Iris pigment epithelial cell (primary cell): ENCODE measurements at regions not wholly inside any gene's neighbourhood (a gene's known extent, or its start where the extent isn't known, plus 50 kb on each side); places are given as distances from the start of the nearest gene placed in this dataset.
"Not testable (repeated sequence)": the region's sequence is repeated elsewhere in the genome, so short reads cannot be mapped to it uniquely, and the experiment has no call there.

Experiments
- DNase-seq: peaks from one replicate; pipeline ENCODE4 v3.0.0-alpha.2; 2011; ENCODE audit warnings: low read depth

DNA sequence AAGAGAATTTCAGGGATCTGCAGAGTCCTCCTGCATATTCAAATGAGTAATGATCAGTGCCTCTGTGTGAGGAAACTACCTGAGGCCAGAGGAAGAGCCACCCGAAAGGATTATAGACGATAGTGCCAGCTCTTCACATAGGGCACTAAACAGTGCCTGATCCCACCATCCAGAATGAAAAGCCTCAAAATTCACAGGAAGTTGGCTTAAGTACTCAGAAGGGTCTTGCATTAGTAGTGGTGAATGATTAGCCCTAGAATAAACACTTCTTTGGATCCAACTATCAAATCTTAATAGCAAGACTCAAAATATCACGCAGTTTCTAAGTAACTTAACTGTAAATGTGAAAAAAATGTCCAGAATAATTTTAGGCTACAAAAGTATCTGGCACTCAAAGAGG, 324.4 kb downstream of the ZNF674 start:
- DNase-seq = no peak

DNA sequence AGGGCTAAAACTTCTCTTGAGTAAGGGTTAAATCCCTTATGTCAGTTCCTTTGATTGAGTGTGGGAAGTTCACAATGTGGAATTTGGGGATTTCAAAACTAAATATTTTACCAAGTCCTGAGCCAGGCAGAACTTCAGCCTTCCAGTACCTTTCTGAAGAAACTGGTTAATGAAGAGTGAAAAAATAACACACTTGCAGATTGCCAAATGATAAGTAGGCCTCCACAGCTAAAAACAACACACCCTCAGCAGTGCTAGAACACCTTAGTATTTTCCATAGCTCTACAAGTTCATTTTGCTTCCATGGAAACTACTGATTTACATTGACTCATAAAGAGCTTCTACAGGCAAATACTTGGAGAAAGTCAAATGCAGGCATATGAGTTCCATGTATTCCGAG, 326.8 kb downstream of the ZNF674 start:
- no peak for DNase-seq

DNA sequence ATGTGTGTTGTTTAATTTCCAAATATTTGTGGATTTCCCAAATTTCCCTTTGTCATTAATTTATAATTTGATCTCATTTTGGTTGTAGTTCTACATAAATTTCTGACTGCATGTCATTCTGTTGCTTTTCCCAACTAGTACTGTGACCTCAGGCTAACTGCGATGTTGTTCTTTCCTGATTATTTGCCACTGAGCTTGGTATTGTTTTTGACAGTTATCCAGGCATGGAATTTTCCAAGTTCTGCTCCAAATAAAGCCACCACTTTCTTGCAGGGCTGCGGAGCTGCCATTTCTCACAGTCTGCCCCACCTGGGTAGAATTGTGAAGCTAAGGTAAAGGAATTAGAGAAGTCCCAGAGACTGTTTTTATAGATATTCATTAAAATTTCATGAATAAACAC, 328.8 kb downstream of the ZNF674 start:
- no peak for DNase-seq

DNA sequence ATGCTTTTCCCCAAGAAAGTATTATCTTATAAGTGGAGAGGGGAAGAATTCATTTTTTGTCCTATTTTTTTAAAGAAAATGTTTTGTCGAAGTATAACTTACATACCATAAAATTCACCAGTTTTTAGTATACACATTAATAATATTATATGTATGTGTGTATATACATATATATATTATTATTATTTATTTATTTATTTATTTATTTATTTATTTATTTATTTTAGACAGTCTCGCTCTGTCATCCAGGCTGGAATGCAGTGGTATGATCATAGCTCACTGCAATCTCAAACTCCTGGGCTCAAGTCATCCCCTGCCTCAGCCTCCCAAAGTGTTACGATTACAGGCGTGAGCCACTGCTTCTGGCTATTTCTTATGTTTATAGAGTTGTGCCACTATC, 334.1 kb downstream of the ZNF674 start:
- DNase-seq = no peak

DNA sequence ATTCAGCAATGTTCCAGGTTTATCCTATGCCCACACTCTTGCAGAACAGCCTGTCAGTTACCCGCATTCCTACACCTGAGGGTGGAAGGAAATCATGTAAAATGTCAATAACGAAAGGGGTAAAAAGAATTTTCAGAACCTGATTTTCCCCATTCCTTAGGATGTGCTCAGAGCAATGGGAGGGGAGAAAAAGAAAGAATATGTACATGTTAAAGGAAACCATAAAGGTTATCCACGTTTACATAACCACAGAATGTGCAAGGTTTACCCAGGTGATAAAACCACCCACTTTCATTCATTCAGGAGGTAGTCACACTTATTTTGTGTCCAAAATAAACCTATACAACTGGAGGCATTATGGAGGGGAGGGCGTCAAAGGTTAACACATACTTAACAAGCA, 335.5 kb downstream of the ZNF674 start:
- DNase-seq = no peak

DNA sequence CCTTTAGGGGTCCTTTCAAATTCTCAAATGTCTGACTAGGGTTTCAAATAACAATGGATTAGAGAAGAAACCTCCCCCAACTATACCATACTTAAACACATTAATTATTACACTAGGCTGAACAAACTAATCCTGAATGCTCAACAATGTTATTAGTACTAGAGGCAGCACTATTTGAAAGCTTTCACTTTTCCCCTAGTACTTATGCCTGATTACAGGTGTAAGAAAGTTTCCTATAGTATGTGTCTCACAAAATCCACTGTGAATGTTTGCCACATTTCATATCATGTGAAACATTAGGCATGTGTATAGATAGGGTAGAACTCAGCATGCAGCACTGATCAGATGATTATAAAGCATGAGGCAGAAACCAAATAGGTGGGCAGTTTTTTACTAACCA, 336.2 kb downstream of the ZNF674 start:
- DNase-seq = no peak

DNA sequence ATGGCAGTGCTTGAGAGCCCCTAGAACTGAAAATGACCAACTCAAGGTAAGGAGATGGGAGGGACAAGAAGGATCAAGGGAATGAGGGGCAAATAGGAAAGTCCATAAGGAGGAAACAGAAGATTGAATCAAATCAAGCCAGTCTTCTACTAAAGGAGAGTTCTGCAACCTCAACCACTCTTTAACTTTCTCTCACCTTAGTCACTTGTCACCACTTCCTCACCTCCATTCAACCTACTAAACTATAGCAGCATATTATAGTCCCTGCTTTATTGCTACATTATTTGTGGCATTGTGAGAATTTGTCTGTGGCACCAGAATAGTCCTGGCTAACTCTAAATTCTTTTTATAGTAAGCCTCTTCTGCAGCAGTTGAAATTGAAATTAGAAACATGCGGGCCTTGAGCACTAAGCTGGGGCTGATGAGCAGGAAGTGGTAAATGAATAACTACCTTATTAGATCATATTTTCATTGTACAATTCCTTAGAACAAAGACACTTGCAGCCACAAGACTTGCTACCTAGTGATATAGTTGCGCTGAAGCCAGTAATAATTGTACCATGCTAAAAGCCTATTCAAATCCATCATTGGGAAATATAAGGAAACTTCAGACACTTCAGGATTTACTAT, 336.9 kb downstream of the ZNF674 start:
- peak; percentile 60 for DNase-seq

DNA sequence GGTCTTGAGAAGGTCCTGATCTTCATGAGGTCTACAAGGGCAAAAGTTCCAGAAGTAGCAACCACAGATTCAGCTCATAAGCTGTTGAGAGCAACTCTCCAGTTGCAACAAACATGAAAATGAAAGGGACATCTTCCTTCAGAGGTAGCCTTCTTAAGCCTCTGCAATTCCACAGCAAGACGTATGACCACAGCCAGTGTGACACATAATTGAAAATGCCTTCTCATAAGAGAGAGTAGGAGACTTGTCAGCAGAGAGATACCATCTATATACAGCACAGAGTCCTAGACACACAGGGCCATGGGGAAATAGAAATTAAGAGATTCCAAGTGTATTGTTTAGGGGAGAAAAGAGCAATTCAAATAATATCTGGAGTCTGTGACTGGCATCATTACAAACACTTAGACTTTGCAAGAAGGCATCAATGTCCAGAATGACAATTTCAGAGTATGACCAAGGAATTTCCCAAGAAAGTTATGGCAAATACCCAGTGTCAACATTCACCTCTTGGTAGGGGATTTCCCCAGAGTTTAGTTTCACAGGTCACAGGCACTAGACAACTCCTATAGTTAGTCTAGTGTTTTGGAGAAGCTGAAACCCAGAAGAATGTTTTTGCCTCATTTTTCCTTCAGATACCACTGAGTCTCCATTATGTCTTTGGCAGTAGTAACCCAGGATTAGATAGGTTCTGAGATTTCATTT, 340.3 kb downstream of the ZNF674 start:
- DNase-seq = peak; percentile 1

DNA sequence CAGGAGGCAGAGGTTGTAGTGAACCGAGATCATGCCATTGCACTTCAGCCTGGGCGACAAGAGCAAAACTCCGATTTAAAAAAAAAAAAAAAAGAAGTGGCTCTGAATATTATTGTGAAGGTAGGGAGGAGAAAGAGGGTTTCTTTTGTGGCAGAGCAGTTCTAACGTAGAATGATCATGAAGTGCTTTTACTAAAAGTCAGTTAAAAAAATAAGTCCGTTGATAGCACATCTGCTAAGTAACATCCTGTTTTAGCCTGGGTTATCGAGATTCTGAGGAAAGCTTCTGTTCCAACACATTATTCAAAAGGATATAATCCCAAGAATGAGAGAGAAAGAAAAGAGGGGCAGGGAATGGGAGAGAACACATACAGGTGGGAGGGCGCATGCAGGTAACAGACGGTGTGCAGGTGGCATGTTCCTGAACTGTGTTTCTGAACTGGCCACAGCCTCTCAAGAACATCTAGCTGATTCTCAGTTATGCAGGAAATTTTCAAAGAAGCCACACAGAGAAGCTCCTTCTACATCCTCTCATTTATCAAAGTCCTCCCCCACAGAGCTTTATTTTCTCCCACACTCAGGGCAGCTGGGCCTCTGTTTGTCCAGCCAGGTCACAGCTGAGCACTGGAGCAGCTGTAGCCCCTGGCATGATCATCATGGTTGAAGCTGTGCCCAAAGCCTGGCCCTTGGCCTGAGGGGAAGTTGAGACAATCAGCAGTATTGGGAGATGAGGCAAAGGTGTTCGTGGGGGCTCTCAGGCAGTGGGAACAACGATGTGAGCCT, 342.3 kb downstream of the ZNF674 start:
- DNase-seq = no peak

DNA sequence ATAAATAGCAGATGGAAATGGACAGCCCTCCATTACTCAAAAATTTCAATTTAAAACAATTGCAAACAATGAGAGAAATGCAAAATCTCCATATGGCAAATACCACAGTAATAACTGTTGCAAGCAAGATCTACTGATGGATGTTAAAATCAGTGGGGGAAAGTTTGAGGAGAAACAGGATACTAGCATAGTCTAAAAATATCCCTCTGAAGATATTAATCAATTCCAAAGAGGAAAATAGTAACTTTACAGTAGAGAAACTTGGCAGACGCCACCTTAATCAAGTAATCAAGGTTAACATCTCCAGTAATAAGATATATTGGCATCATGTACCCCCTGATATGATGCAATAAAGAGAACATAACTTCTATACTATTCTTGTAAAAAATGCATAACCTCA, 344.8 kb downstream of the ZNF674 start:
- DNase-seq = no peak

DNA sequence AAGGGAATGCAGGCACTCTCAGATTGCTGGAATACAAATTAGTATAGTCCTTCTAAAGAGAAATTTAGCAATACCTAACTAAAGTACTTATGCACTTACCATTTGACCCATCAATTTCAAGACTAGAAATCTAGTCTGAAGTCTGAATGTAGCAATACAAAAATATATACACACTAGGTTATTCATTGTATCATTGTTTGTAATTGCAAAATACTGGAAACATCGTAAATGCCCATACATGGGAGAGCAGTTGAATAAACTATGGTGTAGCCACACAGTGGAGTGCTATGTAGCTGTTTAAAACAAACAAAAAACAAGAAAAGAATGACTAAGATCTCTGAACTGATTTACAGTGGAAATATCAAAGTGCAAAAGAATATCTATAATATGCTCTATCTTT, 346.4 kb downstream of the ZNF674 start:
- DNase-seq = peak; percentile 15

DNA sequence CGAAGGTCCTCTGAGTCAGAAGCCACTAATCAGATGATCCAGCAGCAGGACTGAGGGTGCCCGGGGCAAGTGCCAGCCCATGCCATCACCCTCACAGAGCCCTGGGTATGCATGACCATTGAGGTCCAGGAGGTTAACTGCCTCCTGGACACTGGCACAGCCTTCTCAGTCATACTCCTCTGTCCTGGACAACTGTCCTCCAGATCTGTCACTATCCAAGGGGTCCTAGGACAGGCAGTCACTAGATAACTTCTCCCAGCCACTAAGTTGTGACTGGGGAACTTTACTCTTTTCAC, 358.5 kb downstream of the ZNF674 start:
- not testable (repeated sequence) for DNase-seq

DNA sequence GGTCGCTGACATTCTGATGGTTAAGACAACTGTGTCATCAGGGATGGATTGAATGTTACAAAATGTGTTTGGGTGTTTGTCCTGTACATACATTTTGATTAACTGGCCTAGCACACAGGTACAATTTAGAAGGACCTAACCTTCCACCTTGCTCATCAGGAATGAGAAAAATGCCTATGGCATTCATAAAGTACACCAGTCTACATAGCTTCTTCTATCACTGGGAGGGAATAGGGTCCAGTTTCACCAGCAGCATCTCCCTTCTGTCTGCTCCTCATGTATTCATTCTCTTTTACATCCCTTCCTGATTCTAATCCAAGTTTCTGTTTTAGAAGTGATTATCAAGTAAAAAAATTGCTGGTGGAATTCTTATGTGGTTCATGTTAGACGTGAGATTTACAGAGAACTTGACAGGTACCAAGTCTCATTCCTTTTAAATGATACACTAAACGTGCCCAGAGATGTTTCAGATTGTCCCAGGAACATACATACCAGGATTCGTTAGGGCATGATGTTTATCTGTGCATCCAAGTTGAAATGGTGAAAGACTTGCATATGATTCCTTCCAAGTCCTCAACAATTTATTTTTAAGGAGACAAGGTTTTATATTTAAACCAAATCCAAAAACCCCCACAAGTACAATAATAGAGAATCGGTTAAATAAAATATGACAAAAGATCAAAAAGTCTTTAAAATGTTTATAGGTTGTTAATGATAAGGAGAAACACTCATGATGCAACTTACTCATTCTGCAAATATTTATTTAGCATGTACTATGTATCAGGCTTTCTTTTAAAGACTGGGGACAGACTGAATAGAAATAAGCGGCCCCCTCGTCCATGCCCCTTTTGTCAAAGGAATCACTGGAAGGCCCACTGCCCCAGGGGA, 359.1 kb downstream of the ZNF674 start:
- DNase-seq = no peak

DNA sequence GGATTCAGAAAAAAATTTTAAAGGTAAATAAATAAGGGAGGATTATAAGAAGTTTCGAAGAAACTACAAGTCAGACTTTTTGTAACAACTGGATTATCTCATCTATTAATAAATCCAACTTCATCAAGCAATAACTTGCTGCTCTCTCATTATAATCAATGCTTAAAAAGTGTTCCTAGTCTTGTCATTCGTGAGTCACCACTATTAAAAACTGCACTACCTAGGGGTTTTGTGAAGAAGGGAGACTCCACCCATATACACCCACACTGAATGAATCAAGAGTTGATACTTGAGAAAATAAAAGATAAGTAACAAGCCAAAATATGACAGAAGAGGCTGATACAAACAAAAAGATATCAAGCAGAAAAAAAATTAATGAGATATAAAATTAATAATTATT, 360.5 kb downstream of the ZNF674 start:
- peak; percentile 8 for DNase-seq

DNA sequence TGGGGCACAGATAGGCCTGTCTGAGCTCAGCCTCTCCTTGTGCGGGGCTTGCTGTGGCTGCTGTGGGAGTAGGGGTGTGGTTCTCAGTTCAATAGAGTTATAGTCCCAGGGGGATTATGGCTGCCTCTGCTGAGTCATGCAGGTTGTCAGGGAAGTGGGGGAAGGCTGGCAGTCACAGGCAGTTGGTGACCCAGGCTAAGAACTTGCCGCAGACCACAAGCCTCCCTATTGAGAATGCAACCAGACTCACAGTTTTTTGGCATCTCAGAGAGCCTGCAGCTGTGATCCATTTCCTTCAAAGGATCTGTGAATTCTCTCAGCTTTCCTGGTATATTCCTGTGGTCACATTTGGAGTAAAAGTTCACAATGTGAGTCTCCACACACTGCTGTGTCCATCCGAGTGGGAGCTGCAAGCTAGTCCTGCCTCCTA, 364.9 kb downstream of the ZNF674 start:
- DNase-seq = peak; percentile 73

DNA sequence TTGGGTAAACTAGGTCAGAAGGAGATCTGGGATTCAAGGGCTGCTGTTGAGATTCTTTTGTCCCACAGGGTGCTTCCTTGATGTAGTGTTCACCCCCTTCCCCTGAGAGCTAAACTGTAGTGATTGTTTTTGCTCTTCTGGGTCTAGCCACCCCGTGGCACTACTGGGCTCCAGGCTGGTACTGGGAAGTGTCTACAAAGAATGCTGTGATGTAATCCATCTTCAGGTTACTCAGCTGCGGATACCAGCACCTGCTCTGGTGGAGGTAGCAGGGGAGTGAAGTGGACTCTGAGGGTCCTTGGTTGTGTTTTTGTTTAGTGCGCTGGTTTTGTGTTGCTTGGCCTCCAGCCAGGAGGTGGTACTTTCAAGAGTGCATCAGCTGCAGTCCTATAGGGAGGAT, 365.5 kb downstream of the ZNF674 start:
- DNase-seq = no peak

DNA sequence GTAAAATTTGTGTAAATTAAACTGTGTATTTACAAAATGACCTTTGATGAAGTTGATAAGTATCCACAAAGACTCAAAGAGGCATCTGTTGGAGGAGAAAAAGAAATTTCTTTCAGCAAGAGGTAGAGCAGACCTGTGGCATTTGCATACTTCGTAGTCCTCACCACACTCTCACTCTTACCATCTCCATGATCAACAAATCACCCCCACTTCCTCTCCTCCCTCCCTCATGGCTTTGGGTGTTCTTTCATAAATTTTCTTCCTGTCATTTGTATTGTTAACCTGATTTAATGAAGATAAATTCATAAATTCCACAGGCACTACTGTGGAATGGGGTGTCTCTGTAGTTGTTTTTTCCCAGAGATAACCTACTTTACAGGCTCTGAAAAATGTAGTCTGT, 366.5 kb downstream of the ZNF674 start:
- no peak for DNase-seq

DNA sequence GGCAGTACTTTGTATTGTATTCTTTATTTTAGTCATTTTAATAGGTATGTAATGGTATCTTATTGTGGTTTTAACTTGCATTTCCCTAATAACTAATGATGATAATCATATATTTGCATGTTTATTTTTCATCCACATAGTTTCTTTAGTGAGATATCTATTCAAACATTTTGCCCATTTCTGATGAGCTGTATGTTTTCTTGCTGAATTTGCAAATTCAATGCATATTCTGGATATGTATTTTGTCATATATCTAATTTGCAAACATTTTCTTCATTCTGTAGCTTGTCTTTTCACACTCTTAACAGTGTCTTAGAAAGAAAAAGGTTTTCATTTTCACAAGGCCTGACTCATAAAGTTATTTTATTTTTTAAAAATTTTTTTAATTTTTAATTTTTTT, 372.1 kb downstream of the ZNF674 start:
- DNase-seq = no peak

DNA sequence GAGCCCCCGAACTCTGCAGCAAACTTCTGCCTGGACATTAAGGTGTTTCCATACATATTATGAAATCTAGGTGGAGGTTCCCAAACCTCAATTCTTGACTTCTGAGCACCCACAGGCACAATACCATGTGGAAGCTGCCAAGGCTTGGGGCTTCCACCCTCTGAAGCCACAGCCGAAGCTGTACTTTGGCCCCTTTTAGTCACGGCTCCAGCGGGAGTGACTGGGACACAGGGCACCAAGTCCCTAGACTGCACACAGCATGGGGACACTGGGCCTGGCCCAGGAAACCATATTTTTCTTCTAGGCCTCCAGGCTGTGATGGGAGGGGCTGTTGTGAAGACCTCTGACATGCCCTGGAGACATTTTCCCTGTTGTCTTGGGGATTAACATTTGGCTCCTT, 373.8 kb downstream of the ZNF674 start:
- DNase-seq = not testable (repeated sequence)

DNA sequence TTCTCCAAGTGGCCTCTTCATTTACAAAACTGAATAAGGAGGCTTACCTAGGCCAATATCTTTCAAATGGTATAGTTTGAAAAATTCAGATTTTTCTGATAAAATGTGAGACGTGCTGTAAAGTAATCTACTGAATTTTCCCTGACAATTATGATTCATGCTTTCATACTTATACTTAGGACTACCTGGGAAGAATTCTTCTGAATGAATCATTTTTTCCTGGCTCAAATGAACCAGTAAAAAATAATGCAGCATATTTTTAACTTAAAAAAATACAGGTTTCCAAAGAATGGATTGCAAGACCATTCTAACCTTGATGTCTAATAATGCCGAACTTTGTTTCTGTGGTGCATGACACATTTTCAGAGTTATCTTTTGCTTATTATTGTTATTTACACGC, 375.4 kb downstream of the ZNF674 start:
- DNase-seq = no peak

DNA sequence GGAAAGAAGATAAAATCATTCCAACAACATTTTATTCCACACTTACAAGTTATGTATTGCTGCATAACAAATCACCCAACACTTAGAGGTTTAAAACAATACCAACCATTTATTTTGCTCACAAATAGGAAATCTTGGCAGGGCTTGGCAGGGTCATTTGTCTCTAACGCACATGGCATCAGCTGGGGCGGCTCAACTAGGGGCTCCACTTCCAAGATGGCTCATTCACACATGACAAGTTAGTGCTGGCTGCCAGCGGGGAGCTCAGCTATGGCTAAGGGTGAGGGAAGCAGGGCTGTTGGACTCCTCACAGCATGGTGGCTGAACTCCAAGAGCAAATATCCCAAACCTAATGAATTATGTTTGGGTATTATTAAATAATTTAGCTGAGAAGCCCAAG, 377.0 kb downstream of the ZNF674 start:
- DNase-seq = no peak

DNA sequence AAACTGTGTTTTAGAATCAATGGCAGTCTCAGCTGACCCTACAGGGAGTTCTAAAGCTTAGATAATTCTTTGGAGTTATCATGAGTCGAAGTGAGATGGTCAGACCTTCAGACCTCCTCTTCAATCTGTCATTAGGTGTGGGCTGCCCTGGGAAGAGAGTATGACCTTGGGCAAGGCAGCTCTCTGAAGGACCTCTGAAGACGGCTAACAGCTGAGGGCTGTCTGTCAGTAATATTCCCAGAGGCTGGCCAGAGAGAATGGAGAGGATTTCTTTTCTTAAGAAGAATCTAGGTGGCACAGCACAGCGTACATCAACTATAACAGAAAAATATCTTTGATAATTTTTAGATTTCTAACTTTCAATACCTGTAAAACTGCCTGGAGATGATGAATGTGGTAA, 379.4 kb downstream of the ZNF674 start:
- DNase-seq = no peak

DNA sequence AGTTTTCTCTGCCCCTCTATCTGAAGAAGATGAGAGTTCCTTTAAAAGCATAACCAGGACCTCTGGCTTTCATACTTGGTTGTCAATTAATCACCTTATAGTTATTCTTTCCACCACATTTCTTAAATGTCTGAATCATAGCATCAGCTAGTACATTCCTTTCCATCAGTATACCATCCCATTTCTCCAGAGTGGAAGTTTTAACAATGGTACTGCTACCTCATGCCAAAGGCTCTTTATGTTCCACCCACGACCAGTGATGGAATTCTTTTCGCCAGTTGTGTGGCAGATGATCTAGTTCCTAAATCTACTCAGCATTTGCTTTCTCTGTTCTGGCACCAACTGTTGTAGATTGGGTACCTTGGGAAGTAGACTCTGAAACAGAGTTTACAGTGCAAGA, 379.8 kb downstream of the ZNF674 start:
- peak; percentile 34 for DNase-seq
